ENCODE measurements at regions not wholly inside any gene's neighbourhood (a gene's known extent, or its start where the extent isn't known, plus 50 kb on each side); places are given as distances from the start of the nearest gene placed in this dataset.

DNA sequence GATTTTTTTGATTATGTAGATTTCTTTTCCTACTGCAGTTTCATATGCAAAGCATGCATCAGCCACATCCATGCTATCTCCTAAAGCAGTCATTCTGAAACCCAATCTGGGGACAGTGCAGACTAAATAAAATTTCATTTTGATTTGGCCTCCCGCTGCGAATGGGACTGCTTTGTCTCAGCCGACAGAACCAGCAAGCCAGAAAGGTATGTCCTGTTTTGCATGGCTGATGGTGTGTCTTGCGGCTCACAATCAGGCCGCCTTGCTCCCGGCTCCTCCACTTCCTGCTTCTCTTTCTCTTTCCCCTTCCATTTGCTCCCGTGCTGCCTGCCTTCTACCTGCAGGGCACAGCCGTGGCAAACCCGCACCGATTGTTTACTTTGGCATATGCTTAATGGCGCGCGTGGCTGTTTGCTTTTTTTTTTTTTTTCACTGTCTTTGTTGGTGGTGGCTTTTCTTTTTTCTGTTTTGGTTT, 419.6 kb upstream of the POU3F3 start:
- Histone ChIP-seq H3K4me2 (ENCODE audit: low read length) (peak overlapping the region; percentile 91), H3F3A (ENCODE audit: insufficient read depth, low read length, poor library complexity, severe bottlenecking) (peaks cover 5% of the 10 kb centered on the region), H3K36me3 (ENCODE audit: insufficient read depth, low read length) (no peaks in the 10 kb centered on the region), H3K4me3 (ENCODE audit: low read length) (peak overlapping the region; percentile 59), H3K9me3 (ENCODE audit: low read length) (no peaks in the 10 kb centered on the region), H3K27ac (ENCODE audit: low read length) (peak overlapping the region; percentile 77), H3K27me3 (ENCODE audit: insufficient read depth, low read depth, low read length) (no peaks in the 10 kb centered on the region), H3K9me2 (ENCODE audit: insufficient read depth, low read length) (no peaks in the 10 kb centered on the region), H3K79me2 (replicated peaks; ENCODE audit: insufficient read depth, low read length) (peaks cover 18% of the 10 kb centered on the region), H4K20me1 (ENCODE audit: insufficient read depth) (no peaks in the 10 kb centered on the region), H2AFZ (ENCODE audit: low read depth, low read length) (peak overlapping the region; percentile 81), H3K9ac (ENCODE audit: low read length) (peak overlapping the region; percentile 69)
- TF ChIP-seq RAD21 (conservative IDR thresholded peaks at IDR 0.05) (peak; percentile 42), EP300 (conservative IDR thresholded peaks at IDR 0.05; ENCODE audit: poor library complexity, severe bottlenecking) (peak; percentile 53), POLR2AphosphoS5 (IDR thresholded peaks at IDR 0.05) (no peak), SMC3 (conservative IDR thresholded peaks at IDR 0.05; ENCODE audit: poor library complexity) (no peak), MXI1 (conservative IDR thresholded peaks at IDR 0.05; ENCODE audit: poor library complexity, severe bottlenecking) (peak; percentile 30)
- TF ChIP-seq, protein P1, sequence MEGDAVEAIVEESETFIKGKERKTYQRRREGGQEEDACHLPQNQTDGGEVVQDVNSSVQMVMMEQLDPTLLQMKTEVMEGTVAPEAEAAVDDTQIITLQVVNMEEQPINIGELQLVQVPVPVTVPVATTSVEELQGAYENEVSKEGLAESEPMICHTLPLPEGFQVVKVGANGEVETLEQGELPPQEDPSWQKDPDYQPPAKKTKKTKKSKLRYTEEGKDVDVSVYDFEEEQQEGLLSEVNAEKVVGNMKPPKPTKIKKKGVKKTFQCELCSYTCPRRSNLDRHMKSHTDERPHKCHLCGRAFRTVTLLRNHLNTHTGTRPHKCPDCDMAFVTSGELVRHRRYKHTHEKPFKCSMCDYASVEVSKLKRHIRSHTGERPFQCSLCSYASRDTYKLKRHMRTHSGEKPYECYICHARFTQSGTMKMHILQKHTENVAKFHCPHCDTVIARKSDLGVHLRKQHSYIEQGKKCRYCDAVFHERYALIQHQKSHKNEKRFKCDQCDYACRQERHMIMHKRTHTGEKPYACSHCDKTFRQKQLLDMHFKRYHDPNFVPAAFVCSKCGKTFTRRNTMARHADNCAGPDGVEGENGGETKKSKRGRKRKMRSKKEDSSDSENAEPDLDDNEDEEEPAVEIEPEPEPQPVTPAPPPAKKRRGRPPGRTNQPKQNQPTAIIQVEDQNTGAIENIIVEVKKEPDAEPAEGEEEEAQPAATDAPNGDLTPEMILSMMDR (IDR thresholded peaks at IDR 0.05; ENCODE audit: poor library complexity, severe bottlenecking) = peak; percentile 31
- TF ChIP-seq, protein P2, sequence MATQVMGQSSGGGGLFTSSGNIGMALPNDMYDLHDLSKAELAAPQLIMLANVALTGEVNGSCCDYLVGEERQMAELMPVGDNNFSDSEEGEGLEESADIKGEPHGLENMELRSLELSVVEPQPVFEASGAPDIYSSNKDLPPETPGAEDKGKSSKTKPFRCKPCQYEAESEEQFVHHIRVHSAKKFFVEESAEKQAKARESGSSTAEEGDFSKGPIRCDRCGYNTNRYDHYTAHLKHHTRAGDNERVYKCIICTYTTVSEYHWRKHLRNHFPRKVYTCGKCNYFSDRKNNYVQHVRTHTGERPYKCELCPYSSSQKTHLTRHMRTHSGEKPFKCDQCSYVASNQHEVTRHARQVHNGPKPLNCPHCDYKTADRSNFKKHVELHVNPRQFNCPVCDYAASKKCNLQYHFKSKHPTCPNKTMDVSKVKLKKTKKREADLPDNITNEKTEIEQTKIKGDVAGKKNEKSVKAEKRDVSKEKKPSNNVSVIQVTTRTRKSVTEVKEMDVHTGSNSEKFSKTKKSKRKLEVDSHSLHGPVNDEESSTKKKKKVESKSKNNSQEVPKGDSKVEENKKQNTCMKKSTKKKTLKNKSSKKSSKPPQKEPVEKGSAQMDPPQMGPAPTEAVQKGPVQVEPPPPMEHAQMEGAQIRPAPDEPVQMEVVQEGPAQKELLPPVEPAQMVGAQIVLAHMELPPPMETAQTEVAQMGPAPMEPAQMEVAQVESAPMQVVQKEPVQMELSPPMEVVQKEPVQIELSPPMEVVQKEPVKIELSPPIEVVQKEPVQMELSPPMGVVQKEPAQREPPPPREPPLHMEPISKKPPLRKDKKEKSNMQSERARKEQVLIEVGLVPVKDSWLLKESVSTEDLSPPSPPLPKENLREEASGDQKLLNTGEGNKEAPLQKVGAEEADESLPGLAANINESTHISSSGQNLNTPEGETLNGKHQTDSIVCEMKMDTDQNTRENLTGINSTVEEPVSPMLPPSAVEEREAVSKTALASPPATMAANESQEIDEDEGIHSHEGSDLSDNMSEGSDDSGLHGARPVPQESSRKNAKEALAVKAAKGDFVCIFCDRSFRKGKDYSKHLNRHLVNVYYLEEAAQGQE (IDR thresholded peaks at IDR 0.05; ENCODE audit: borderline replicate concordance) = peak; percentile 60

DNA sequence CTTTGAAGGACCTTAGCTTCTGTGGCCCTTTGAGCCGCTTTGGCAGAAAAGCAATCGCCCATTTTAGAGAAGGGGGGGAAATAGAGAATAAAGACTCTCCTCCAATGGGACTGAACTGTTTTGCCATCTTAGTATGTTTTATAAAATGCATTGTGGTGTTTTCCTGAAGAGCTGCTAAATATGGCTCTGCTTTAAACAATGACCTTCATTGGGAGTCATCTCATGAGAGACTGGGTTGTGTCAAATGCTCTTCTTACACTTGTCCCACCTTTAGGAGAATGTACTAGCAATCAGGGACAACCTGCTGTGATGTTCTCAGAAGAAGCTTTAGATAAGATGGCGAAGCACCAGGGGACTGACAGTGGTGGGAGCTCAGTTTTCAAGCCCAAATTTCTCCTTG, 418.9 kb upstream of the POU3F3 start:
- H3K4me3 ChIP-seq (ENCODE audit: low read length) = peak overlapping the region; percentile 59
- H3K36me3 ChIP-seq (ENCODE audit: insufficient read depth, low read length) = no peaks in the 10 kb centered on the region
- no peaks in the 10 kb centered on the region for H3K9me3 ChIP-seq (ENCODE audit: low read length)
- TF ChIP-seq POLR2AphosphoS5 (IDR thresholded peaks at IDR 0.05) (no peak), RAD21 (conservative IDR thresholded peaks at IDR 0.05) (no peak), MXI1 (conservative IDR thresholded peaks at IDR 0.05; ENCODE audit: poor library complexity, severe bottlenecking) (no peak), SMC3 (conservative IDR thresholded peaks at IDR 0.05; ENCODE audit: poor library complexity) (no peak), EP300 (conservative IDR thresholded peaks at IDR 0.05; ENCODE audit: poor library complexity, severe bottlenecking) (no peak), TAF1 (IDR thresholded peaks at IDR 0.05; ENCODE audit: low read depth) (no peak), EZH2 (IDR thresholded peaks at IDR 0.05; ENCODE audit: borderline replicate concordance, insufficient read depth, low read length, poor library complexity, severe bottlenecking) (no peak)
- TF ChIP-seq, protein P1 (IDR thresholded peaks at IDR 0.05; ENCODE audit: poor library complexity, severe bottlenecking) = no peak
- TF ChIP-seq, protein P2 (IDR thresholded peaks at IDR 0.05; ENCODE audit: borderline replicate concordance) = no peak
- H3K9ac ChIP-seq (ENCODE audit: low read length) = peak overlapping the region; percentile 69
- H4K20me1 ChIP-seq (ENCODE audit: insufficient read depth) = no peaks in the 10 kb centered on the region
- no peaks in the 10 kb centered on the region for H3K27me3 ChIP-seq (ENCODE audit: insufficient read depth, low read depth, low read length)
- peak overlapping the region; percentile 77 for H3K27ac ChIP-seq (ENCODE audit: low read length)
- peaks cover 5% of the 10 kb centered on the region for H3F3A ChIP-seq (ENCODE audit: insufficient read depth, low read length, poor library complexity, severe bottlenecking)
- peaks cover 18% of the 10 kb centered on the region for H3K79me2 ChIP-seq (replicated peaks; ENCODE audit: insufficient read depth, low read length)
- H3K4me2 ChIP-seq (ENCODE audit: low read length) = peak overlapping the region; percentile 2
- no peaks in the 10 kb centered on the region for H3K9me2 ChIP-seq (ENCODE audit: insufficient read depth, low read length)
- H2AFZ ChIP-seq (ENCODE audit: low read depth, low read length) = peak overlapping the region; percentile 21
